IMR-90 (cell line): ENCODE measurements at regions not wholly inside any gene's neighbourhood (a gene's known extent, or its start where the extent isn't known, plus 50 kb on each side); places are given as distances from the start of the nearest gene placed in this dataset.
A peak's percentile ranks its signal among the peaks of the same experiment; 100 is the strongest.

Experiments used
- ATAC-seq: fragments of 200-7000 bp; cut with Tn5 transposase; 2 replicates; pipeline ENCODE4 v1.9.1; 2020; ENCODE audit warnings: low read depth, mild to moderate bottlenecking, moderate library complexity
- BruUV-seq: library from RNA; stranded (reverse); fragments of 400-500 nt; replicated peaks from 2 replicates; lab custom pipeline; 2021; lab: Mats Ljungman, UMichigan
- CTCF ChIA-PET: fragments of 300-600 bp; formaldehyde crosslinking; extraction: SDS; loops from one replicate; lab custom pipeline; 2021; ENCODE audit warnings: antibody characterized with exemption; lab: Yijun Ruan, JAX
- POLR2A ChIA-PET: fragments of 300-600 bp; sonication (Branson Sonifier 250); formaldehyde crosslinking; loops from one replicate; lab custom pipeline; 2022; ENCODE audit warnings: antibody characterized with exemption; ENCODE audit not compliant: unreplicated experiment; lab: Charles Lee
- DNase-seq: peaks from one replicate; pipeline ENCODE4 v3.0.0; 2013
- H2AFZ ChIP-seq: replicated peaks from 2 replicates; pipeline ENCODE3; 2013; ENCODE audit warnings: low read length, mild to moderate bottlenecking; ENCODE audit not compliant: poor library complexity
- H2AK5ac ChIP-seq: 2 replicates; pipeline ENCODE4 v1.6.1; 2013; ENCODE audit warnings: low read depth, low read length, inconsistent platforms
- H2AK9ac ChIP-seq: replicated peaks from 2 replicates; pipeline ENCODE3; 2013; ENCODE audit warnings: mild to moderate bottlenecking, low read depth, low read length, moderate library complexity; ENCODE audit not compliant: poor library complexity
- H2BK120ac ChIP-seq: 2 replicates; pipeline ENCODE4 v1.6.1; 2013; ENCODE audit warnings: low read depth, low read length, inconsistent platforms
- H2BK15ac ChIP-seq: 3 replicates; pipeline ENCODE4 v1.6.1; 2013; ENCODE audit warnings: low read depth, low read length, inconsistent platforms
- H2BK20ac ChIP-seq: 2 replicates; pipeline ENCODE4 v1.6.1; 2013; ENCODE audit warnings: low read depth, mild to moderate bottlenecking, inconsistent platforms, low read length, moderate library complexity
- H2BK5ac ChIP-seq: 2 replicates; pipeline ENCODE4 v1.6.1; 2013; ENCODE audit warnings: mild to moderate bottlenecking, low read depth, low read length, inconsistent platforms; ENCODE audit not compliant: poor library complexity, severe bottlenecking
- H3K14ac ChIP-seq: replicated peaks from 2 replicates; pipeline ENCODE4 v1.6.1; 2013; ENCODE audit warnings: low read depth, low read length, inconsistent platforms
- H3K18ac ChIP-seq: 2 replicates; pipeline ENCODE4 v1.6.1; 2013; ENCODE audit warnings: low read depth, low read length, control low read depth
- H3K23ac ChIP-seq: 2 replicates; pipeline ENCODE4 v1.6.1; 2013; ENCODE audit warnings: low read depth, low read length, inconsistent platforms
- H3K27ac ChIP-seq: 2 replicates; pipeline ENCODE4 v1.5.1; 2013; ENCODE audit warnings: mild to moderate bottlenecking, control low read depth, low read length; ENCODE audit not compliant: insufficient read depth
- H3K27me3 ChIP-seq: 2 replicates; pipeline ENCODE4 v1.6.1; 2013; ENCODE audit warnings: low read length; ENCODE audit not compliant: control insufficient read depth, insufficient read depth
- H3K36me3 ChIP-seq: 2 replicates; pipeline ENCODE4 v1.6.1; 2013; ENCODE audit warnings: low read length, mixed read lengths; ENCODE audit not compliant: control insufficient read depth, insufficient read depth
- H3K4ac ChIP-seq: 2 replicates; pipeline ENCODE4 v1.6.1; 2013; ENCODE audit warnings: low read depth, low read length, inconsistent platforms
- H3K4me1 ChIP-seq: 2 replicates; pipeline ENCODE4 v1.6.1; 2013; ENCODE audit warnings: low read length, mixed read lengths; ENCODE audit not compliant: control insufficient read depth, insufficient read depth
- H3K4me2 ChIP-seq: 2 replicates; pipeline ENCODE4 v1.6.1; 2013; ENCODE audit warnings: low read depth, mild to moderate bottlenecking, control low read depth, low read length, moderate library complexity
- H3K4me3 ChIP-seq: 2 replicates; pipeline ENCODE4 v1.5.1; 2013; ENCODE audit warnings: low read depth, mild to moderate bottlenecking, control low read depth, low read length, moderate library complexity; ENCODE audit not compliant: insufficient read depth
- H3K56ac ChIP-seq: 2 replicates; pipeline ENCODE4 v1.6.1; 2013; ENCODE audit warnings: low read length, inconsistent platforms; ENCODE audit not compliant: insufficient read depth; ENCODE audit errors: extremely low read depth
- H3K79me1 ChIP-seq, 2 experiments: 2 replicates each; pipeline ENCODE4 v1.6.1; 2013; ENCODE audit warnings: low read length in 2 of 2, inconsistent platforms in 1 of 2, low read depth in 1 of 2
- H3K9ac ChIP-seq: 2 replicates; pipeline ENCODE4 v1.6.1; 2013; ENCODE audit warnings: low read depth, low read length, control low read depth
- H3K9me1 ChIP-seq: 2 replicates; pipeline ENCODE4 v1.6.1; 2013; ENCODE audit warnings: low read length, inconsistent platforms; ENCODE audit not compliant: insufficient read depth
- H3K9me3 ChIP-seq: 2 replicates; pipeline ENCODE4 v1.6.1; 2013; ENCODE audit warnings: low read length; ENCODE audit not compliant: control insufficient read depth, insufficient read depth
- H4K20me1 ChIP-seq: 2 replicates; pipeline ENCODE4 v1.6.1; 2013; ENCODE audit warnings: low read length, inconsistent platforms; ENCODE audit not compliant: insufficient read depth
- H4K5ac ChIP-seq: 2 replicates; pipeline ENCODE4 v1.6.1; 2013; ENCODE audit warnings: mild to moderate bottlenecking, low read depth, low read length, control low read depth
- H4K8ac ChIP-seq, 2 experiments: 2 replicates each; pipeline ENCODE4 v1.6.1; 2013; ENCODE audit warnings: low read depth in 2 of 2, low read length in 2 of 2, control low read depth in 1 of 2, inconsistent platforms in 1 of 2
- H4K91ac ChIP-seq: 2 replicates; pipeline ENCODE4 v1.6.1; 2013; ENCODE audit warnings: low read depth, low read length, inconsistent platforms; ENCODE audit not compliant: insufficient read depth
- CHD1 ChIP-seq: IDR thresholded peaks from 2 replicates; pipeline ENCODE4 v1.6.1; 2012; ENCODE audit warnings: low read depth, low read length, improper control_type of control experiment
- MAFK ChIP-seq: IDR thresholded peaks from 2 replicates; pipeline ENCODE4 v1.6.1; 2012; ENCODE audit warnings: low read depth, low read length, improper control_type of control experiment
- MAZ ChIP-seq: IDR thresholded peaks from 2 replicates; pipeline ENCODE4 v1.6.1; 2012; ENCODE audit warnings: low read depth, mild to moderate bottlenecking, low read length, improper control_type of control experiment, moderate library complexity, borderline replicate concordance
- NFE2L2 ChIP-seq: fragments of 150-350 bp; IDR thresholded peaks from 2 replicates; pipeline ENCODE4 v1.6.1; 2016; ENCODE audit warnings: low read depth, mild to moderate bottlenecking, low read length
- RFX5 ChIP-seq: IDR thresholded peaks from 2 replicates; pipeline ENCODE4 v1.8.0; 2012; ENCODE audit warnings: low read depth, mild to moderate bottlenecking, low read length, moderate library complexity
- WGBS, 2 experiments: methylation state at CpG; one replicate each; pipeline versions ENCODE4 v1.1.5 to v1.1.7; 2013; ENCODE audit warnings: missing lambda C conversion rate in 2 of 2; ENCODE audit not compliant: insufficient read length in 1 of 2; ENCODE audit errors: extremely low coverage in 2 of 2; 5-methylcytosine and 5-hydroxymethylcytosine counted together
- dilution Hi-C: fragments of 300-500 bp; cut with HindIII; formaldehyde crosslinking; loops from one replicate; pipeline ENCODE4 v1.14.3; 2018; ENCODE audit warnings: low sequenced_read_pairs; ENCODE audit not compliant: unreplicated experiment
- in situ Hi-C: fragments of 300-500 bp; cut with MboI; formaldehyde crosslinking; loops from 3 replicates; pipeline ENCODE4 v1.14.3; 2019; ENCODE audit warnings: low sequenced_read_pairs, inconsistent platforms, mixed read lengths
- intact Hi-C: fragments of 100-400 bp; cut with micrococcal nuclease; formaldehyde crosslinking; loops from 2 replicates; pipeline ENCODE4 v1.10.0; 2022
- TF ChIP-seq, protein P1 (sequence below): conservative IDR thresholded peaks from 2 replicates; pipeline ENCODE4 v1.5.1; 2012; ENCODE audit warnings: mild to moderate bottlenecking, low read depth, low read length, improper control_type of control experiment

DNA sequence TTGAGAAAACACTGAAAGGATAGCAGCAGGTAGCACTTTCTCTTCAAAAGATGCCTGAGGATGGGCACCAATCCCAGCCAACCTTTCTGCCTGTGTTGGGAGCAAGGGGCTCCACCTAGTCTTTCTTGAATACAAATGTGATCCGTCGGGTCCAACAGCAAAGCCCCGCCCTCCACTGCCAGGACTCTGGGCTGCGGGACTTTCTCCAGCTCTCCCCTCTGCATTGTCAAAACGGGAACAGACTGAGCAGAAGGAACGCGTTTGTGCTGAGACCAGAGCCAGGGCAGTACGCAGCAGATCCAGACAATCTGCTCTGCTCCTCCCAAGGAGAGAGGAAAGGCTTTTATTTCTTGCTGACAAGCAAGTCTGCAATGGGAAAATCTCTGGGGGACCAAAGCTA is 139.7 kb downstream of the SEC61B start:
- Histone ChIP-seq H2AFZ (peak overlapping the region; percentile 26), H2AK9ac (no peak overlapping the region), H2AK5ac (no peak overlapping the region), H3K4ac (no peak overlapping the region), H4K20me1 (no peaks in the 10 kb centered on the region), H2BK15ac (no peak overlapping the region; the same call in 2 of the 3 replicates), H3K56ac (no peak overlapping the region), H3K18ac (no peak overlapping the region), H3K27ac (no peak overlapping the region), H2BK120ac (no peak overlapping the region), H3K9me3 (no peaks in the 10 kb centered on the region), H2BK5ac (no peak overlapping the region), H4K91ac (no peak overlapping the region), H4K8ac (no peak overlapping the region), H3K4me3 (no peak overlapping the region), H3K23ac (no peak overlapping the region), H2BK20ac (no peak overlapping the region), H3K36me3 (no peaks in the 10 kb centered on the region), H3K9ac (no peak overlapping the region), H3K4me1 (peaks cover 13% of the 10 kb centered on the region), H4K5ac (no peak overlapping the region), H3K4me2 (no peak overlapping the region), H3K9me1 (peaks cover 18% of the 10 kb centered on the region), H3K14ac (no peak overlapping the region), H3K27me3 (peaks cover 11% of the 10 kb centered on the region), H3K79me1 (peaks cover 0 to 10% of the 10 kb centered on the region in 2 experiments; a peak in 1 of 4 replicates)
- in situ Hi-C loops = no loop called here
- ATAC-seq = no peak
- no TSS peak for BruUV-seq
- ChIA-PET CTCF (interaction anchor here (0.6 kb wide), 1 partner anchor 40 kb away, joined by 3 read pairs; no protein-coding TSS in a partner anchor), POLR2A (no interaction called here)
- dilution Hi-C loops = no loop called here
- intact Hi-C loops = loop anchor here (10.0 kb wide), 1 partner anchor 133 kb away; no protein-coding TSS in a partner anchor
- WGBS, 2 experiments = 14% methylated on average over 8 of the region's 8 CpGs; no CpG with 5 or more reads in 1 of the 2 experiments
- no peak for DNase-seq
- TF ChIP-seq MAFK (no peak), NFE2L2 (no peak), MAZ (no peak), CHD1 (no peak), RFX5 (no peak)
- TF ChIP-seq, protein P1, sequence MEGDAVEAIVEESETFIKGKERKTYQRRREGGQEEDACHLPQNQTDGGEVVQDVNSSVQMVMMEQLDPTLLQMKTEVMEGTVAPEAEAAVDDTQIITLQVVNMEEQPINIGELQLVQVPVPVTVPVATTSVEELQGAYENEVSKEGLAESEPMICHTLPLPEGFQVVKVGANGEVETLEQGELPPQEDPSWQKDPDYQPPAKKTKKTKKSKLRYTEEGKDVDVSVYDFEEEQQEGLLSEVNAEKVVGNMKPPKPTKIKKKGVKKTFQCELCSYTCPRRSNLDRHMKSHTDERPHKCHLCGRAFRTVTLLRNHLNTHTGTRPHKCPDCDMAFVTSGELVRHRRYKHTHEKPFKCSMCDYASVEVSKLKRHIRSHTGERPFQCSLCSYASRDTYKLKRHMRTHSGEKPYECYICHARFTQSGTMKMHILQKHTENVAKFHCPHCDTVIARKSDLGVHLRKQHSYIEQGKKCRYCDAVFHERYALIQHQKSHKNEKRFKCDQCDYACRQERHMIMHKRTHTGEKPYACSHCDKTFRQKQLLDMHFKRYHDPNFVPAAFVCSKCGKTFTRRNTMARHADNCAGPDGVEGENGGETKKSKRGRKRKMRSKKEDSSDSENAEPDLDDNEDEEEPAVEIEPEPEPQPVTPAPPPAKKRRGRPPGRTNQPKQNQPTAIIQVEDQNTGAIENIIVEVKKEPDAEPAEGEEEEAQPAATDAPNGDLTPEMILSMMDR = no peak
